Calu3 (cell line): ENCODE measurements at regions not wholly inside any gene's neighbourhood (a gene's known extent, or its start where the extent isn't known, plus 50 kb on each side); places are given as distances from the start of the nearest gene placed in this dataset.

Experiments
- BruUV-seq: library from RNA; stranded (reverse); fragments of 400-500 nt; replicated peaks from 2 replicates; lab custom pipeline; 2021; lab: Mats Ljungman, UMichigan
- CTCF ChIA-PET: fragments of 300-600 bp; sonication (Branson Sonifier 250); formaldehyde crosslinking; loops from one replicate; lab custom pipeline; 2022; ENCODE audit warnings: antibody characterized with exemption; lab: Charles Lee
- DNase-seq: peaks from one replicate; pipeline ENCODE4 v3.0.0; 2022
- H3K27ac Mint-ChIP-seq: one replicate; pipeline ENCODE4 v1.8.0; 2022; ENCODE audit warnings: mixed read lengths; ENCODE audit not compliant: unreplicated experiment
- H3K27me3 Mint-ChIP-seq: one replicate; pipeline ENCODE4 v1.8.0; 2022; ENCODE audit warnings: mixed read lengths; ENCODE audit not compliant: unreplicated experiment
- H3K36me3 Mint-ChIP-seq: one replicate; pipeline ENCODE4 v1.8.0; 2022; ENCODE audit warnings: mild to moderate bottlenecking, moderate library complexity, mixed read lengths; ENCODE audit not compliant: insufficient read depth, unreplicated experiment
- H3K4me1 Mint-ChIP-seq: one replicate; pipeline ENCODE4 v1.8.0; 2022; ENCODE audit warnings: mild to moderate bottlenecking, low read depth, mixed read lengths; ENCODE audit not compliant: unreplicated experiment
- H3K4me3 Mint-ChIP-seq: one replicate; pipeline ENCODE4 v1.8.0; 2022; ENCODE audit warnings: mild to moderate bottlenecking, low read depth, moderate library complexity, mixed read lengths; ENCODE audit not compliant: unreplicated experiment
- H3K9me3 Mint-ChIP-seq: one replicate; pipeline ENCODE4 v1.8.0; 2022; ENCODE audit warnings: low read depth, mixed read lengths; ENCODE audit not compliant: unreplicated experiment
- intact Hi-C: fragments of 100-400 bp; cut with micrococcal nuclease; formaldehyde crosslinking; loops from one replicate; pipeline ENCODE4 v1.10.0; 2022; ENCODE audit not compliant: unreplicated experiment
- TF ChIP-seq, protein P1 (sequence below): fragments of 200-600 bp; IDR thresholded peaks from one replicate; pipeline ENCODE4 v1.8.0; 2022; ENCODE audit warnings: antibody characterized with exemption; ENCODE audit not compliant: unreplicated experiment

DNA sequence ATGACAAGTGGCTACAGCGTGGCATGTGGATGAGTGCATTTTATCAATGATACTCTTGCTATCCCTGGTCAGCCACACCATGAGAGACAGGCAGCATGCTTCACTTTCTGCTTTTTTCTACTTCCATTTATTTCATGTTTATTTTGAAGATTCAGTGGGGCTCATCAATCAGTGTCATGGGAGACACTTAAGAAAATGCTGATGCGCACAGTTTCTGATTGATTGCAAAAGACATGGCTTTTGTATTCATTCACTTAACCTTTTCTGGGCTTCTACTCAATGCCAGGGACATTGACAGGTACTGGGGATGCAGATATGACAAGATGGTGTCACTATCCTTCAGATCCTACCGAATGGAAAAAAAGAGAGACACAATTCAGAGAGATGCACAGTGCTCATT lies 50.9 kb upstream of the CFAP161 start:
- Mint-ChIP-seq H3K36me3 (peaks cover 4% of the 10 kb centered on the region), H3K27me3 (peaks cover 45% of the 10 kb centered on the region), H3K27ac (no peak overlapping the region), H3K9me3 (no peaks in the 10 kb centered on the region), H3K4me3 (no peak overlapping the region), H3K4me1 (no peaks in the 10 kb centered on the region)
- intact Hi-C loops = no loop called here
- BruUV-seq = no TSS peak
- TF ChIP-seq, protein P1, sequence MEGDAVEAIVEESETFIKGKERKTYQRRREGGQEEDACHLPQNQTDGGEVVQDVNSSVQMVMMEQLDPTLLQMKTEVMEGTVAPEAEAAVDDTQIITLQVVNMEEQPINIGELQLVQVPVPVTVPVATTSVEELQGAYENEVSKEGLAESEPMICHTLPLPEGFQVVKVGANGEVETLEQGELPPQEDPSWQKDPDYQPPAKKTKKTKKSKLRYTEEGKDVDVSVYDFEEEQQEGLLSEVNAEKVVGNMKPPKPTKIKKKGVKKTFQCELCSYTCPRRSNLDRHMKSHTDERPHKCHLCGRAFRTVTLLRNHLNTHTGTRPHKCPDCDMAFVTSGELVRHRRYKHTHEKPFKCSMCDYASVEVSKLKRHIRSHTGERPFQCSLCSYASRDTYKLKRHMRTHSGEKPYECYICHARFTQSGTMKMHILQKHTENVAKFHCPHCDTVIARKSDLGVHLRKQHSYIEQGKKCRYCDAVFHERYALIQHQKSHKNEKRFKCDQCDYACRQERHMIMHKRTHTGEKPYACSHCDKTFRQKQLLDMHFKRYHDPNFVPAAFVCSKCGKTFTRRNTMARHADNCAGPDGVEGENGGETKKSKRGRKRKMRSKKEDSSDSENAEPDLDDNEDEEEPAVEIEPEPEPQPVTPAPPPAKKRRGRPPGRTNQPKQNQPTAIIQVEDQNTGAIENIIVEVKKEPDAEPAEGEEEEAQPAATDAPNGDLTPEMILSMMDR = no peak
- no peak for DNase-seq
- CTCF ChIA-PET = no interaction called here
